Activated CD8-positive, alpha-beta memory T cell treated with anti-CD3 and anti-CD28 coated beads, Interleukin-2, amount 50 U/mL, for 48 hours (primary cell): ENCODE measurements at regions not wholly inside any gene's neighbourhood (a gene's known extent, or its start where the extent isn't known, plus 50 kb on each side); places are given as distances from the start of the nearest gene placed in this dataset.

ENCODE experiments used
- DNase-seq: peaks from one replicate; pipeline ENCODE4 v3.0.0-alpha.2; 2020

DNA sequence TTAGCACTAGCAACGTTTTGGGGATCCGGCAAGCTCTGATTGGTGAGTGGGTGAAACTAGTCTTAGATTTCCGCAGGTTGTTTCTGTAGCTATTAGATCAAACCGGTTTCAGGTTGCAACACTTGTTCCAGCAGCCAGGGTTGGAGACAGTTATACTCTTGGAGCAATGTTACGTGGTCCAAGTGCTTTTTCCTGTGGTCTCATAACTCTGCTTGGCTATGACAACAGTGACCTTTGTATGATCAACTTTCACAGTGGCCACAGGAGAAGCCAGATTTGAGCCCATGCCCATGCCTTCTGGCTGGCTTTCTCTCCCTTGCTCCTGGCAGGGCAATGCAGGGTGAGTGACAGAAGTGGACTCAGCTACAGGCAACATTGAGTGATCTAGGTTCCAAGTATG lies 84.5 kb upstream of the TAF1B start:
- DNase-seq = no peak

DNA sequence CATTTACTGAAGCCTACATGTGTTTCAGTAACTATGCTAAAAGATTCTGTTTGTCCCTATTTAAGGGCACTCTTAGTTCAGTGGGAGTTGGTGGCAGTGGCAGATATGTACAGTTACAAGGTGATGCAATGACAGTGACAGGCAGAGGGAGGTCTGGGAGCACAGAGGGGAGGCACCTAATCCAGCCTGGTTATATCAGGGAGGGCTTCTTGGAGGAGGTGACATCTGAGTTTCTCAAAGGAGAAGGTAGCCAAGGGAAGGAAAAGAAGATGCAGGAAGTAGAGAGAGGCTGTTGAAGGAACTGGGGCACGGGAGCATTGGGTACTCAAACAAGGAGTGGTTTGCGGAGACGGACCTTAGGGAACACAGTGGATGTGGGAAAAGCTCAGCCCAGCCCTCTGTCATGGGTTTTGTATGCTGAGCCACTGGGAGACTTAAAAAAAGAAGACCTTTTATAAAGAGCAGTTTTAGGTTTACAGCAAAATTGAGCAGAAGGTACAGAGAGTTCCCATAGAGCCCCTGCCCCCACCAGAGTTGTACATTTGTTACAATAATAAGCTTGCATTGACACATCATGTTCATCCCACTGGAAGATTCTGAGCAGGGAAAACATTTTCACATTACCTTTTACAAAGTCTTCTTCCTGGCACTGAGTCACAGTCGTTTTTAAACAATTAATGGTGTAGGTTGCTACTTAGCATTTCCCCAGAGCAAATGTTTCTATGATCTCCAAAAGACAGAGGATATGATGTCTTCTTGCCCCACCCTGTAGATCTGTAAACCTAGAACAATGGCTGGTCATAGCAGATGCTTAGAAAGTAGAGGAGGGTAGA lies 83.0 kb upstream of the TAF1B start:
- DNase-seq = no peak

DNA sequence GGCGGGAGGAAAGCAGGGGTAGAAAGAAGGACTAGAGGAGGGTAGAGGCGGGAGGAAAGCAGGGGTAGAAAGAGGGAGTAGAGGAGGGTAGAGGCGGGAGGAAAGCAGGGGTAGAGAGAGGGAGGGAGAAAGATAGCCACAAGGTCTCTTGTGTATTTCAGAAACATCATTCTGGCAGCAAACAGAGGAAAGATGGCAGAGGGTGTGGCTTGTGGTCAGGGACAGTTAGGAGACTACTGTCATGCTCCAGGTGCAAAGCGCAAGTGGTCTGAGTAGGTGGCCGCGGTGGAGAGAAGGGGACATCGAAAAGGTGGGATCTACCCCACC lies 82.4 kb upstream of the TAF1B start:
- no peak for DNase-seq

DNA sequence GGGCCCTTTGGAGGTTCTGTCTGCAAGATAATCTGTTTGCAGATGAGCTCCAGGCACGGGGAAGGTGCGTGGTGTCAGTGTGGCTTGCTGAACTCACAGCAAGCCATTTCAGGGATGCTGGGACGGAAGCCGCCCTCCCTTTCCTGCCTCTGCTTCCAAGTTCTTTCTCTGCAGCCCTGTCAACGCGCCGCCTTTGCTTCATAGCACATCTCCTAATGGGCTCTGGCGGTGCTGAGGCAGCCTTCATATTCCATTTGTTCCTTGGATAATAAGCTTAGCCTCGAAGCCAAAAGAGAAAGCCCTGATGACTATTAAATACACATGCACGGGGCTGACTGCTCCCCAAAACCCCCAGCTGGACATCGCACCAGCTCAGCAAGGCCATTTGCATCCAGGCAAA lies 81.7 kb upstream of the TAF1B start:
- no peak for DNase-seq

DNA sequence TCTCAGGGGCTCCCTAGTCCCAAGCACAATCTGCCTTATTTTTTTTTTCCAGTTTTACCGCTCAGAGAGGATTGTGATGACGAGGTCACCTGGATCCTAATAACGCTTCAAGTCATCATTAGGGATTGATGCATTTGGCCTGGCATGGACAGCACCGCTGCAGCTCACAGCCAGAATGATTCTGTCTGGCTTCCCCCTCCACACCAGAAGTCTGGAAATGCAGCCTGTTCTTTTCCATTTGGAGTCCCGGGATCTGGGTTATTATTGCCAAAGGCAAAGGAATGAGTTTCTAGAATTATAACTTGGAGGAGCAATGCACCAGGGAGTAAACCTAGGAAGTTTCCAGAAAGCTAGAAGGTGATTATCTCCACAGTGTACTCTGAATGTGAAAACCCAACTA lies 81.1 kb upstream of the TAF1B start:
- no peak for DNase-seq

DNA sequence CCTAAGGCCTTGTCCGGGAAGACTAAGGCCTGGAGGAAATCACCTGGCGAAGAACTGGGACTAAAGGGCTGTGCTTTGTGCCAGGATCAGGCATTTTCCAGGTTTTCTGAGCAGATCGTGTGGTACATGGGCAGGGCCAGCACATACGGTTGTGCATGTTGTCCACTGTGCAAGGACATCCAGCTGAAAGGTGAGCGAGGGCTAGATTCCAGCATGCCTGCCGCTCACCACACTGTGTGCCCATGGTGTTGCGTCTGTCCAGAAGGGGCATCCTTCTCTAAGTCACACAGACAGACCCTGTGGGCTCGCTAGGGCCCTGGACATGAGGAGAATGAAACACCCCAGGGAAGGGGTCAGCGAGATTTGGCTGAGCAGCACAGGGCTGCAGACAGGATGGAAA lies 80.3 kb upstream of the TAF1B start:
- DNase-seq = no peak

DNA sequence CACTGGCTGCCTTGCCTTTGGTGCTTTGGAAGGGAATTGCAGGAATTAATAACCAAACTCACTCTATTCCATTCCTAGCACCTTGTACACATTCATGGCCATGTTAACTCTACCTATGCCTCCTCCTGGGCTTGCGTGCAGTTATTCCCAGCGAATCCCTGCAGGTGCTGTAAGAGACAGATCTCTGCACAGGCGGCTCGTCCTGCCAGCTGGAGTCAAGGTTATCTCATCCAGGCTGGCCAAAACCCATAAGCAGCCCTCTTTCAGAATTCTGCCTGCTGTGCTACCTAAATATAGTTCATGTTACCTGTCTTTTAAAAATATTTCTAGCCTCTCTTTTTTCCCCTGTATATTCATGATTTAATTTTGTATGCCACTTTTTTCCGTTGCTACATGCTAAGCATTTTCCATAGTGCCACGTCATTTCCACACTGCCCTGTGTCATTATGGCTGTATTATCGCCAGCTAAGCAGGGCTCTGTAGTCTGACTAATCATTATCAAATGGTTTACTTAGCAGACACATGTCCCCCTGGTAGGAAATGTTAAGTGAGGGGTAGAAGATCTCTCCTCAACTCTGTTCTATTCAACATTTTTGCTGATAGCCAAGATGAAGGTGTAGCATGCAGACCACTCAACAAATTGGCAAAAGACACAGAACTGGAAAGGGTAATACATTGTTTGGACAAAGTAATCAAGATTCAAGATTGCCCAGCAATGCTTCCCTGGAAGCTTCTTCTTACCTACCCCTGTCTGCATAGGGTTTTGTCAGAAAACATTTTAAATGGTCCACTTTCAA lies 79.7 kb upstream of the TAF1B start:
- no peak for DNase-seq

DNA sequence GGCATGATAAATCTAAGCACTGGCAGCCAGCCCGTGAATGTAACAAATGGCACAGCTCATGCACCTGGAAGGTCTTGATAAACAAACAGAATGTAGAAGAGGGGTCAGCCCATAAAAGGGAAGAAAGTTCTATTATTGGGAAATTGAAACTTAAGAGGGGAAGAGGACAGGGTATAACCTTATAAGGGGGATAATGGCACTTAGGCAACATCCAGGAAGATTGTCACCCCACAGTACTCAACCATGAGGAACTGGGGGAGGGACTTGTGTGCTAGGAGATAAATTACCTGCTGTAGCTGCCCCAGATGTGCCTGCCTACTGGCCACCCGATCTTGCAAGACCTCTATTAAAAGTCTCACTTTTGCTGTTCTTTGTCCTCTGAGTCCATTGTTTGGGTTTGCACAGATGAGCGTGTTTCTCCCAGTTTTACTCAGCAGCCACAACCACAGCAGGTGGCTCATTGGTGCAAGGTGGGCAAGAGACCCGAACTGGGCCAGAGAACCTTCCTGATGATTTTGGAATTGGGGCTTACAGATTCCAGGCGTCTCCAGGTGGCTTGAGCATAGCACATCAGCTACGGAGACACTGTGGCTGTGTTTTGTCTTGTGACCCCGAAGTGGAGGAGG lies 79.0 kb upstream of the TAF1B start:
- DNase-seq = no peak

DNA sequence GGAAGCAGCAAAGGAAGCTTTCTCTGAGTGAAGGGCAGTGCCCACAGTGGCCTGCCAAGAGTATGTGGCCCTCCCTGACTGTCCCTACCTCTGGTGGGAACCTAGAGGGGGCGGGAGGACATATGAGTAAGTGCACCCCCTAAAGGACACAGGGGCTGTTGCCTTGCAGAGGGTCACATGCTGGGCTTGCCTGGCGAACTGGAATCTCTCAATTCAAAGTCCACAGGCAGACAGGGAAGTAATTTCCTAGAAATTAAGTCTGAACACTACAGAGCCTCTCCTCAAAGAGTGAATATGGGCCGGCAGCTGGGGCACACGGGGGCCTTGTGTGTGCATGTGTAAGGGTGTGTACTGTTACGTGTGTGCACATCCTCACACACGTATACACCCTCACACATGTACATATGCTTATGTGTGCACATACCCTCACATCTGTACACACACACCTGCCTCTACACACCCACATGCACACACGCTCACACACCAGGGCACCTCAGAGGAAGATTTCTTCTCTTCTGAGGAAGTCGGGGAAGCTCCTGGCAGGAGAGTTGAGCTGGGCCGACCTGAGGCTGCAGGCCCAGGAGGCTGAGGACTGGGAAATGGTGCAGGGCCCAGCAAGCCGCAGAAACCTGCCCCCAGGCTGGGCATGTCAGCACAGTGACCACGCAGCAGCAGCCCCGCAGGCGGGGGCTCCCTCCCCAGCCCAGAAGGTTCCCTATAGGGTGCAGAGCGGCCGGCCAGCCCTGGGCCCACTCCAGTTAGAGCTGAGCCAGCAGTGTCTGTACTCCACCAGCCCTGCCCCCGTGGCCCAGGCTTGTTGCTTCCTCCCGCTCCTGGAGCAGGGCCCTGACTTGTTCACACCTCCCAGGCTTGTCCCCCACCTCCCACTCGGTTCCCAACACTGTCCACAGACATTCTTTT lies 77.4 kb upstream of the TAF1B start:
- DNase-seq = no peak

DNA sequence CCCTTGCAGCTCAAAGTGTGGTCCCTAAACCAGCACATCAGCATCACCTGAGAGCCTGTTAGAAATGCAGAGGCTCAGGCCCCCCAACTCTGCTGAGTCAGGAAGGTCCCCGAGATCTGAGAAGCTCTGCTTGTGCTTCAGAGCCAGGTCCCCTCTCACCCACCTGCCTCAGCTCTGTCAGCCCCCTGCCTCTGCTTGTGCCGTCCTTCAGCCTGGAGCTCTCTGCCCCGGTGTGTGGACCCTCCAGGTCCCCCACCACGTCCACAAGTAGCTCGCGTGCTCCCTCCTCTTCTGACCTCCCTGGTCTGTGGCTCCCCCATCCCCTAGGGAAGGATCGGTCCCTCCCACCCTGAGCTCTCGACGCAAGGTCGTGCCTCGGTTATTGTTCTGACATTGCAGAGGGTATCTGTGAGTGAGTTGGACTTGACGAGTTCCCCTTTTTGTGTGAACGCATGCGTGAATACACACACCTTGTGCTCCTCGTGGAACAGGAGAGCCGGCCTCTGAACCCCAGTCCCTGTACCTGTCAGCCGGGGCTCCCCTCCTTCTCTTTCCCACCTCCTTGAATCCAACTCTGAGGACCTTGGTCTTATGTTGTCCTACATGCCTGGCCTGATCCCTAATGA lies 75.5 kb upstream of the TAF1B start:
- DNase-seq = no peak

DNA sequence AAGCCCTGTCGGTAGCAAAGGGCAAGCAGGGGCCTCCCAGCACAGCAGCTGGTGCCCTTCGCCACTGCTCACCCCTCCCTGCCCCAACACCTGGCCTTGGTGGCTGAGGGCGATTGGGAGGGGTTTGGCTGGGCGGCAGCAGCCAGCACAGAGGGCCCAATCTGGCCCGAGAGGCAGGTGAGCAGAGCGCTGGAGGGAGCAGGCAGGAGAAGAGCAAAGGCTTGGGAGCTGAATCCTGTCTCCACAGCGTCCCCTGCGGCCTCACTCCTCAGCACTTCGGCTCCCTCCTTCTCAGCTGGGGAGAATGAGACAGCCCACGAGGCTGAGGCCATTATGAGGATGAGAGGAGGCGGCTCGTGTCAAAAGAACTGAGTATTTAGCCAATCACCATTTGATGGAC lies 74.9 kb upstream of the TAF1B start:
- no peak for DNase-seq

DNA sequence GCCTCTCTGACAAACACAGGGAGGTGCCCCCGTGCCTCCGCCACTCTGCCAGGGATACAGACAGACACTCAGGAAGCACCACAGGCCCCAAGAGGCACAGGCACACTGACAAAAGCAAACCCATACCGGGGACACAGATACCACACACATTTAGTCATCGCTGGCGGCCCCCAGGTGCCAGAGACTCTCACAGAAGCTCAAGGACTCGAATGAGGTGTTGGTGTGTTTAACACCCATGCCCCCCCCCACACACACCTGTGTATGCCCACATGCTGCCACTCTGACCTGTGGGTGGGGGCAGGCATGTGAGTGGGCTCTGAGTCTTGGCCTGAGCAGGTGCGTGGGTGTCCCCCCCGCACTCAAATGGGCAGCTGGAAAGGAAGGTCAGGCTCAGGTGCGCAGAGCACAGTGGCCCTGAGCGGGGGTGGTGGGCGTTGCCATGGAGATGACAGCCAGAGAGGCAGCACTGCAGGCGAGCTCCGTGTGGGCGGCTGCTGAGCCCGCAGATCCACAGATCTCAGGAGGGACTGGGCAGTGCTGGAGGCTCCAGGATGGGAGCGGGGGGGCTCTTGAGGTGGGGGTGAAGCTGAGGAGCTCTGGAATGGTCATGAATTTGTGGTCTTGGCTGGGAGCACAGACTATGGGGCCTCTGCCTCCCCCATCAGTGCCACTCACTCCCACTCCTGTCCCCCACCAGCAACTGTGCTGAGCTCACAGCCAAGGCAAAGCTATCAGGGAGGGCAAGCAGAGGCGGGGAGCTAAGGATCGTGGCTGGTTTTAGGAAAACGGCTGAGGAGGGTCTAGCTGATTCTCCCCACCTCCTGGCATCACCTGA lies 73.9 kb upstream of the TAF1B start:
- no peak for DNase-seq

DNA sequence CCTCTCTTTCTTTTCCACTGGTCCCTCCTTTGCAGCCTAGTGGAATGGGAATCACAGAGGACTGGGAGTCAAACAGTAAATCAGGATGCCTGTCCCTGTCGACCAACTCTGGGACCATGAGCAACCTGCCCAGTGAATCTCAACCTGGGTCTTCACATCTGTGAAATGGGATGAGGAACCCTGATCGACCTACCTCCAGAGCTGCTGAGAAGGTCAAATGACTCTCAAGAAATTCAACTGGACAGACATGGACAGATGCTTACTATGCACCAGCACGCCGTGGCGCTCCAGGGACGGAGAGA lies 73.3 kb upstream of the TAF1B start:
- no peak for DNase-seq

DNA sequence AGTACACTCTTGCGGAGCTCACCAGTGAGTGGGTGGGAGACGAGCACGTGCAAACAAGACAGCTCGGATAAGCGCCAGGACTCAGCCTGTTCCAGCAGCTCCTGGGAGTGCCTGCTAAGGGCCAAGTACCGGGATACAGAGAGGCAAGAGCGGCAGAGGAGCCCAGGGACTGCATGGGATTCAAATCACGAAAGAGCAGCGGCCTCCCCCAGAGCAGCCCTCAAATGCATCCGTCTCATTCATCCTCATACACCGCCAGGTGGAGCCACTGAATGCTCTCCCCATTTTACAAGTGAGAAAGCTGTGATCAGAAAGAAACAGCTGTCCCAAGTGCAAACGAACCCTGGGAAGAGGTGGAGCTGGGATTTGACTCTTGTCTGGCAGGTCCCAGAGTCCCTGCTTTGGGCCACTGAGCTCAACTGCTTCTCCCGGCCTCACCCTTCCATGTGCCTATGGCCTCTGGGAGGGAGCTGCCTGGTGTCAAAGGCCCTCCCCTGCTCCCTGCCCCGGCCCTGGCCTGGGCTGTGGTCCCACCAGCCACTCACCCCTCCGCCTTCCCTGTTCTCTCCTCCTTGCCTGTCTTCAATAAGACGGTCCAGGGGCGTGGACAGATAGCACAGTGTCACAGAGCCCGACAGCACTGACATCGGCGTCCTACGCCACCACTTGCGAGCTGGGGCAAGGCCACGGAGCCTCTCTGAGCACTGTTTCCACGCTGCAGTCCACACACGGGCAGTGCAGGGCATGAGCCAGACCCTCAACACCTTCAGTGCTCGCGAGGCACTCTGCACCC lies 72.8 kb upstream of the TAF1B start:
- no peak for DNase-seq

DNA sequence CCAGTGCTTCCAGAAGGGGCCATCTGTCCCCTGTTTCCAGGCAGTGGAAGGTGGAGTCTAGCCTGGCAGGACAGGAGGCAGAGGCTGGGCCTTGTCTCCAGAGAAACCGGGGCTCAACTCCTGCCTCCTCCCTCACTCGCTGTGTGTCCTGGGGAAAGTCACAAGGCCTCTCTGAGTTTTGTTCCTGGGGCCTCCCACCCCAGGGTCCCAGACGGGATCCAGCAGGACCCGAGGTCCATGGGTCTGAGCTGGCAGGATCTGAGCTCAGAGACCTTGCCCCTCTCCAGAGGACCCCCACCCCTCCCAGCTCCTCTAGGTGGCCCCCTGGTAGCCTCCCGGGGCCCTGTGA lies 72.2 kb upstream of the TAF1B start:
- no peak for DNase-seq

DNA sequence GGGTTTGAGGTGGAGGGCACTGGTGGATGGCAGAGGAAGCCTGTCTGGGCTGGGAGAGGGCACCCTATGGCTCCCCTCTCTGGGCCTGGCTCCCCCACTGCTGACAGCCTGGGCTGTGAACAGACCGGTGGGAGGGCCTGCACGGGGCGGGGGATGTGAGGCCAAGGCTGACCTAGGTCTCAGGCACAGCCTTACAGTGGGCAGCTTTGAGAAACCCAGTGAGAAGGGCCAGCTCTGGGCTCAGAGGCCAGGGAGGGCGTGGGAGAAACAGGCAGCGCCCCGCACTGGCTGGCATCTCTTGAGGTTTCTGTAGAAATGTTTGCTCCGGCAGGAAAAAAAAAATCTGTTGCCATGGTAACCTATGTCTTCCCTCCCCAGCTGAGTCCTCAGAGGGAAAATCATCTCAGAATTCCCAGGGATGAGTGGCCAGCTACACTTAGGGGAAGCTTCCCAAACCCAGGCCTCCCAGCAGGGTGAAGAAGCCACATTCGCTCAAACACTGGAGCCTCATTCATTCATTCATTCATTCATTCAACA lies 71.7 kb upstream of the TAF1B start:
- DNase-seq = no peak

DNA sequence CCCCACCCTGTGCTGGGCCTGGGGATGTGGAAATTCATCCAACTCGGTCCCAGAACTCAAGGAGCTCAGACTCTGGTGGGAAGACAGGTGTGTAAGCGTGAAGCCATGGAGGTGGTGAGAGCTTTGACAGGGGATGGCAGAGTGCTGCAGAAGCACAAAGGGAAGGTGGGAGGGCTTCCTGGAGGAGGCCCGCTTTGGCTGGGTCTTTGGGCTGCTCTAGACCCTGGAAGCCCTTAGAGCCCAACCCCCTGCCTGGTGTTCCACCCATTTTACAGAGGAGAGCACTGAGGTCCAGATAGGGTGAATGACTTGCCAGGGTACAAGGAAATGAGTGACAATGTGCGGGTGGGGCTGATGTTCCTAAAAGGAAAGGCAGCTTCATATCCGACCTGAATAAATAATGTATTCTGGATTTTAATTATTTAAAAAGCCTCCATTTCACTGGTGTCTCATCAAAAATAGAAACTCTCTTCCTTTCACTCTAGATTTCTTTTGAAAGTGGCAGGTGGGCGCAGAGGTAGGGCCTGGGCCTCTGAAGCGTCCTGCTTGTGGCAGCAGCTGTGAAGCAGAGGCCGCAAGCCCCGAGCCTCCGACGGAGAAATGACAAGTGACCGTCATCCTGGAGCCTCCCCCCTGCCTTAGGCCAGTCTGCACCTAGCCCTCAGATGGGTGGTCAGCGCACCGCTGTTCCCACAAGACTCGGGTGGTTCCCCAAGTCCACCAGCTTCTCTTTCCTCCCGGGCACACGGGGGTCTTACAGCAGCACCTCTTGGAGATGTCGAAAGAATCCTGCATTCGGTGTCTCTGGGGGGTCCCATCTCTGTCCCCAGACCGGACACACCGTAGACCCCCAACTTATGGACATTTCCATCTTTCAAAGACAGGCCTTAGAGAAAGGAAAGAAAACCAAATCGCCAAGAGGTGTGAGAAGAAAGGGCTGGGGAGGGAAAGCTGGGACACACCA lies 71.0 kb upstream of the TAF1B start:
- DNase-seq = no peak

DNA sequence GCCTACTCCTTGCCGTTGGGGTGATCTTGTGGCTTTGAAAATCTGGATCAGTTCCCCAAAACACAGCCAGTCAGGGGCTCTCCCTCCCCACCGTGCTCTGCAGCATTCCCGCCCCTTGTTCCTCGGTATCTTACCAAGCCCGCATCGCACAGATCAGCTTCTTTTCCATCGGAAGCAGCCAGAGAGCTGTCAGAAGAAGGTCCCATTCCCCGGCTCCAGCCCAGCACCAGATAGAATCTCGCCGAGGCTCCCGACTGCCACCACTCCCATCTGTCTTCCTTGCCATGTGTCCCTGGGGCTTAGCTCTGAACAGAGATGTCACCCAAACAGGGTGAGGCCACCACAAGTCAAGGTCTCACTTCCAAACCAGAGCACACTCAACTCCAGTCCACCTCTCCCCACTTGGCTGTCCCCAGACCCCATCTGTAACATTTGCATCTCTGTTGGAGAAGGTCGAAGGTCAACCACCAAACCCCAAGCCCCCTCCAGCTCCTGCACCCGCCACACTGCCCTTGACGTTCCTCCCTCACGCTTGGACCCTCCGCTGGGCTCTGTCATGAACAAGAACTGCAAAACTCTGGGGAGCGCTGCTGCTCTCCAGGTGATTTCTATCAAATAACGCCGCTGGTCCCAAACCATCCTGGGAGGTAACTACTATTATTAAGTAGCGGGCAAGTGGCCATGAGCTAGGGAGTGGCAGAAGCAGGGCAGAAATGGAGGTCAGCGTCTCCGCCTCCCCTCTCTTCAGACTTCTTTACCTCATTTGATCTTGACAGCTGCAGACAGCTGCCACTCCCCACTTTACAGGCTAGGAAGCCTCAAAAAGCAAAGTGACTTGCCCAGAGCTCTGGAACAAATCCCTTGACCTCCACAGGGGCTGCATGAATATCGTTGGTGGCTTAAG lies 70.0 kb upstream of the TAF1B start:
- no peak for DNase-seq

DNA sequence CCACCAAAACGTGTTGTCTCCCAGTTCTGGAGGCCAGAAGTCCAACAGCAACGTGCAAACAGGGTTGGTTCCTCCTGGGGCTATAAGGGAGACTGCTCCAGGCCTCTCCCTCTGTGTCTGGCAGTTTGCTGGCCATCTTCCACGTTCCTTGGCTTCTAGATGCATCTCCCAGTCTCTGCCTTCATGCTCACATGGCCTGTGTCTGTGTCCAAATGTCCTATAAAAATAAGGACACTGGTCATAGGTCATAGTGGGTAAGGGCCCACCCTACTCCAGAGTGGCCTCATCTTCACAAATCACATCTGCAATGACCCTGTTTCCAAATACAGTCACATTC lies 69.4 kb upstream of the TAF1B start:
- no peak for DNase-seq
